A673 (cell line): ENCODE measurements at regions not wholly inside any gene's neighbourhood (a gene's known extent, or its start where the extent isn't known, plus 50 kb on each side); places are given as distances from the start of the nearest gene placed in this dataset.

Source experiments
- BruUV-seq: library from RNA; stranded (reverse); fragments of 400-500 nt; replicated peaks from 2 replicates; lab custom pipeline; 2021; lab: Mats Ljungman, UMichigan
- CTCF ChIA-PET: fragments of 300-600 bp; sonication (Branson Sonifier 250); formaldehyde crosslinking; loops from one replicate; lab custom pipeline; 2022; ENCODE audit warnings: antibody characterized with exemption; lab: Charles Lee
- POLR2A ChIA-PET: fragments of 300-600 bp; sonication (Branson Sonifier 250); formaldehyde crosslinking; loops from one replicate; lab custom pipeline; 2022; ENCODE audit warnings: antibody characterized with exemption; ENCODE audit not compliant: low non-redundant PET; lab: Charles Lee
- DNase-seq: peaks from one replicate; pipeline ENCODE4 v3.0.0-alpha.2; 2015; ENCODE audit warnings: low spot score
- H3K27ac ChIP-seq: fragments of 200-600 bp; sonication (generic); 2 replicates; pipeline ENCODE4 v1.5.1; 2016; ENCODE audit warnings: mixed run types, low read depth, mild to moderate bottlenecking, mixed read lengths, antibody characterized with exemption, low read length; ENCODE audit not compliant: poor library complexity, severe bottlenecking
- H3K27me3 ChIP-seq: fragments of 200-600 bp; sonication (generic); replicated peaks from 2 replicates; pipeline ENCODE4 v1.6.1; 2017; ENCODE audit warnings: mixed run types, low read depth, mild to moderate bottlenecking, mixed read lengths, antibody characterized with exemption, low read length; ENCODE audit not compliant: insufficient read depth, poor library complexity
- H3K36me3 ChIP-seq: fragments of 200-600 bp; sonication (generic); 2 replicates; pipeline ENCODE4 v1.6.1; 2016; ENCODE audit warnings: mixed run types, mild to moderate bottlenecking, mixed read lengths, antibody characterized with exemption, low read length; ENCODE audit not compliant: insufficient read depth, poor library complexity, severe bottlenecking
- H3K4me1 ChIP-seq: fragments of 200-600 bp; sonication (generic); 2 replicates; pipeline ENCODE4 v1.6.1; 2017; ENCODE audit warnings: mixed run types, mild to moderate bottlenecking, mixed read lengths, antibody characterized with exemption, low read length; ENCODE audit not compliant: insufficient read depth, poor library complexity, severe bottlenecking
- H3K4me3 ChIP-seq: fragments of 200-600 bp; sonication (generic); 2 replicates; pipeline ENCODE4 v1.5.1; 2016; ENCODE audit warnings: low read depth, mixed run types, mild to moderate bottlenecking, mixed read lengths, low read length; ENCODE audit not compliant: poor library complexity, severe bottlenecking
- H3K9me3 ChIP-seq: fragments of 200-600 bp; sonication (generic); 2 replicates; pipeline ENCODE4 v1.6.1; 2016; ENCODE audit warnings: mixed run types, low read depth, mild to moderate bottlenecking, mixed read lengths, antibody characterized with exemption, low read length; ENCODE audit not compliant: poor library complexity, severe bottlenecking
- EZH2 ChIP-seq: fragments of 200-600 bp; sonication (generic); IDR thresholded peaks from 2 replicates; pipeline ENCODE4 v1.6.1; 2017; ENCODE audit warnings: borderline replicate concordance, low read depth, mild to moderate bottlenecking, mixed read lengths, antibody characterized with exemption, low read length; ENCODE audit not compliant: poor library complexity, severe bottlenecking
- intact Hi-C: fragments of 100-400 bp; cut with micrococcal nuclease; formaldehyde crosslinking; loops from one replicate; pipeline ENCODE4 v1.10.0; 2022; ENCODE audit not compliant: unreplicated experiment
- TF ChIP-seq, protein P1 (sequence below): fragments of 300-800, 200-600 bp; sonication (generic); conservative IDR thresholded peaks from 2 replicates; pipeline ENCODE4 v1.5.1; 2017; ENCODE audit warnings: low read depth, mild to moderate bottlenecking, antibody characterized with exemption, low read length, moderate library complexity, mixed read lengths

- H3K27me3 ChIP-seq = no peaks in the 10 kb centered on the region
- no peaks in the 10 kb centered on the region for H3K36me3 ChIP-seq
- H3K4me1 ChIP-seq = no peaks in the 10 kb centered on the region
- no peak for TF ChIP-seq EZH2
- TF ChIP-seq, protein P1, sequence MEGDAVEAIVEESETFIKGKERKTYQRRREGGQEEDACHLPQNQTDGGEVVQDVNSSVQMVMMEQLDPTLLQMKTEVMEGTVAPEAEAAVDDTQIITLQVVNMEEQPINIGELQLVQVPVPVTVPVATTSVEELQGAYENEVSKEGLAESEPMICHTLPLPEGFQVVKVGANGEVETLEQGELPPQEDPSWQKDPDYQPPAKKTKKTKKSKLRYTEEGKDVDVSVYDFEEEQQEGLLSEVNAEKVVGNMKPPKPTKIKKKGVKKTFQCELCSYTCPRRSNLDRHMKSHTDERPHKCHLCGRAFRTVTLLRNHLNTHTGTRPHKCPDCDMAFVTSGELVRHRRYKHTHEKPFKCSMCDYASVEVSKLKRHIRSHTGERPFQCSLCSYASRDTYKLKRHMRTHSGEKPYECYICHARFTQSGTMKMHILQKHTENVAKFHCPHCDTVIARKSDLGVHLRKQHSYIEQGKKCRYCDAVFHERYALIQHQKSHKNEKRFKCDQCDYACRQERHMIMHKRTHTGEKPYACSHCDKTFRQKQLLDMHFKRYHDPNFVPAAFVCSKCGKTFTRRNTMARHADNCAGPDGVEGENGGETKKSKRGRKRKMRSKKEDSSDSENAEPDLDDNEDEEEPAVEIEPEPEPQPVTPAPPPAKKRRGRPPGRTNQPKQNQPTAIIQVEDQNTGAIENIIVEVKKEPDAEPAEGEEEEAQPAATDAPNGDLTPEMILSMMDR = no peak
- CTCF ChIA-PET = no interaction called here
- POLR2A ChIA-PET = no interaction called here
- no TSS peak for BruUV-seq
- no peak overlapping the region for H3K4me3 ChIP-seq
- no peak for DNase-seq
- H3K9me3 ChIP-seq = no peaks in the 10 kb centered on the region
- intact Hi-C loops = loop anchor here (10.0 kb wide), 1 partner anchor 177 kb away; no protein-coding TSS in a partner anchor
- no peak overlapping the region for H3K27ac ChIP-seq
These were observed 297.6 kb upstream of the ZNF507 start for GRCh38 chr19:32047788-32048187.

GRCh38 chr19:32053376-32053775 lies 292.0 kb upstream of the ZNF507 start:
- H3K27me3 ChIP-seq = no peaks in the 10 kb centered on the region
- BruUV-seq = no TSS peak
- no peak for DNase-seq
- ChIA-PET CTCF (no interaction called here), POLR2A (no interaction called here)
- no peaks in the 10 kb centered on the region for H3K36me3 ChIP-seq
- no peaks in the 10 kb centered on the region for H3K9me3 ChIP-seq
- no peaks in the 10 kb centered on the region for H3K4me1 ChIP-seq
- no peak overlapping the region for H3K4me3 ChIP-seq
- intact Hi-C loops = no loop called here
- TF ChIP-seq, protein P1 = no peak
- no peak for TF ChIP-seq EZH2
- H3K27ac ChIP-seq = no peak overlapping the region

GRCh38 chr19:32053861-32054260 lies 291.5 kb upstream of the ZNF507 start:
- Histone ChIP-seq H3K4me3 (no peak overlapping the region), H3K27ac (no peak overlapping the region), H3K36me3 (no peaks in the 10 kb centered on the region), H3K4me1 (no peaks in the 10 kb centered on the region), H3K27me3 (no peaks in the 10 kb centered on the region), H3K9me3 (no peaks in the 10 kb centered on the region)
- DNase-seq = no peak
- intact Hi-C loops = no loop called here
- BruUV-seq = no TSS peak
- CTCF ChIA-PET = no interaction called here
- TF ChIP-seq, protein P1 = no peak
- TF ChIP-seq EZH2 = no peak
- POLR2A ChIA-PET = no interaction called here
